ENCODE measurements at regions not wholly inside any gene's neighbourhood (a gene's known extent, or its start where the extent isn't known, plus 50 kb on each side); places are given as distances from the start of the nearest gene placed in this dataset.

- DNase-seq (peak in 3 of 4 donors; percentile 24 to 46 (median 28)), ATAC-seq (peak; percentile 68)
- no peak overlapping the region for H3K4me3 ChIP-seq
- H3K9me3 ChIP-seq = no peaks in the 10 kb centered on the region
- no peaks in the 10 kb centered on the region for H3K27me3 ChIP-seq
- H3K36me3 ChIP-seq (replicated peaks in 1 of 2; ENCODE audit: insufficient read depth in 1 of 2, low read depth in 2 of 2) = no peaks in the 10 kb centered on the region
- intact Hi-C loops (cut with DNase I) = no loop called here
- WGBS, 2 donors = 65 to 71% methylated on average over 1 of the region's 1 CpG
- H3K4me1 ChIP-seq = peaks cover 12% of the 10 kb centered on the region
- TF ChIP-seq POLR2A (IDR thresholded peaks at IDR 0.05) = no peak
- TF ChIP-seq CTCF (IDR thresholded peaks at IDR 0.05) = no peak
- H3K27ac ChIP-seq = peak overlapping the region in 2 of 4 donors; percentile 40 to 53
Measured at GRCh38 chr5:112635771-112636731, 101.6 kb upstream of the APC start.

DNA sequence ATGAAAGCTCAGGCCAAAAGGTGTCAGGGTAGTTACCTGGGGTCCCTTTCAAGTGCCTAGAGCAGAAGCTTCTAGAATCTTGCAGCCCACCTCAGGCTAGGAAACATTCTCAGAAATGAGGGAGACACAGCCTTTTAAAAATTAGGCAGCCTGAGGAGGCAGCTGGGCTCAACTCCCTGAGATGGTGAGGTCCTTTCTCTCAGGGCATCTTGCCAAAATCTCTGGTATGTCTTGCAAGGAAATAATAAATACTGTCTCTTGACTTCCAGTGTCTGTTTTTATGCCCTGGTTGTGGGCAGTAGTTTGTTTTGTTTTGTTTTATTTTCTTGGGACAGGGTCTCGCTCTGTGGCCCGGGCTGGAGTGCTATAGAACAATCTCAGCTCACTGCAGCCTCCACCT, 100.9 kb upstream of the APC start:
- Histone ChIP-seq H3K36me3 (replicated peaks in 1 of 2; ENCODE audit: insufficient read depth in 1 of 2, low read depth in 2 of 2) (no peaks in the 10 kb centered on the region), H3K27ac (peak overlapping the region in 2 of 4 donors; percentile 40 to 53), H3K4me3 (no peak overlapping the region), H3K4me1 (peaks cover 12% of the 10 kb centered on the region), H3K27me3 (no peaks in the 10 kb centered on the region), H3K9me3 (no peaks in the 10 kb centered on the region)
- no peak for TF ChIP-seq POLR2A (IDR thresholded peaks at IDR 0.05)
- WGBS, 2 donors = 92 to 97% methylated on average over 2 of the region's 2 CpGs
- DNase-seq = no peak
- no peak for ATAC-seq
- intact Hi-C loops (cut with DNase I) = no loop called here

GRCh38 chr5:112637343-112637742, 100.3 kb upstream of the APC start:
- no peak overlapping the region for H3K4me3 ChIP-seq
- H3K4me1 ChIP-seq = peaks cover 12% of the 10 kb centered on the region
- DNase-seq (peak in 1 of 4 donors; percentile 15), ATAC-seq (no peak)
- no peaks in the 10 kb centered on the region for H3K36me3 ChIP-seq (replicated peaks in 1 of 2; ENCODE audit: insufficient read depth in 1 of 2, low read depth in 2 of 2)
- H3K27ac ChIP-seq = no peak overlapping the region
- H3K9me3 ChIP-seq = no peaks in the 10 kb centered on the region
- H3K27me3 ChIP-seq = no peaks in the 10 kb centered on the region
- TF ChIP-seq CTCF (IDR thresholded peaks at IDR 0.05) = no peak
- no peak for TF ChIP-seq POLR2A (IDR thresholded peaks at IDR 0.05)
- intact Hi-C loops (cut with DNase I) = no loop called here

DNA sequence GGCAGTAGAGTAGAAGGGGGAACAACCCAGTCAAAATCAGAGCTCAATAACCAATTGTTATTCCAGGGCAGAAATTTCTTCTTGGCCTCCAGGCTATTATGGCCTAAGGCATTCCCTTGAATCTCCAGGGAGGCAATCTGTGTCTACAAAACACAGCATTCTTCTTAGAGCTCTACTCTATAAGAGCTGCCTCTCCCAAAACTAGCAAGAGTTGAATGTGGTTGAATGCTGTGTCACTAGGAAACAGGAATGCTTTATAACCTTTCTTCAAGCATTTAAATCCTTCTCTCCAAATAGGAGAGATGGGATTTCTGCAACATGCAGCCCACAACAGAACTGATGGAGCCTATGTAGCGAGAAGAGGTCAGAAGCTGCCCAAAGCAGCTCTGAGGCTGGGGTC, 97.1 kb upstream of the APC start:
- H3K4me3 ChIP-seq = no peak overlapping the region
- ATAC-seq (no peak), DNase-seq (no peak)
- no peaks in the 10 kb centered on the region for H3K27me3 ChIP-seq
- no peaks in the 10 kb centered on the region for H3K9me3 ChIP-seq
- H3K27ac ChIP-seq = no peak overlapping the region
- H3K4me1 ChIP-seq = peaks cover 30% of the 10 kb centered on the region
- intact Hi-C loops (cut with DNase I) = no loop called here
- no peaks in the 10 kb centered on the region for H3K36me3 ChIP-seq (replicated peaks in 1 of 2; ENCODE audit: insufficient read depth in 1 of 2, low read depth in 2 of 2)
- 93 to 95% methylated on average over 1 of the region's 1 CpG for WGBS, 2 donors
- TF ChIP-seq CTCF (IDR thresholded peaks at IDR 0.05) = no peak
- TF ChIP-seq POLR2A (IDR thresholded peaks at IDR 0.05) = no peak

DNA sequence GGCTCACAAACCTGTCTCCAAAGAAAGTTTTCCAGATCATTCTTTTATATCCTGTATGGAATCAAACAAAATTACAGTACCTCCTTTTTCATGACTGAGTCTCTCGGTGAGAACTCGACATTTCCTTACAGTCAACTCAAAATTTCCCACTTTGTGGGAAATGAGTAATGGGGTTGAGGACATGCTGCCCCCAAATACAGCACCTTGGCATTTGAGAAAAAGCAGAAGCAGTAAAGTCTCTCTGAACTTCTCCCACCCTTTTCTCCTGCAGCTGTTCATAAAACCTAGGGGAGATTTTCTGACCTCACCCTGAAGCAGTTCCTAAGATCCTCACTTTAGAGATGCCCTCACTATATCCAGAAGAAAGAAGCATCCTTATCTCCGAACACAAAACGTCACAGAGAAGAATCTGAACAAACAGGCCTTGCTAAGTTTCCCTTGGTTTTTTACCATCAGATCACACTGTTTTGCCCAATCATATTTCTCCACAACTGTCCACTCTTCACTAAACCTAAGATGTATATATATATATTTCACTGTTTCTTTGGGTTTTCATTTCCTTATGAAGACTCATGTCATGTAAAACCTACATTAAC, 96.1 kb upstream of the APC start:
- no peaks in the 10 kb centered on the region for H3K36me3 ChIP-seq (replicated peaks in 1 of 2; ENCODE audit: insufficient read depth in 1 of 2, low read depth in 2 of 2)
- H3K27ac ChIP-seq = no peak overlapping the region
- peaks cover 22% of the 10 kb centered on the region for H3K4me1 ChIP-seq
- H3K27me3 ChIP-seq = no peaks in the 10 kb centered on the region
- 77 to 81% methylated on average over 4 of the region's 4 CpGs for WGBS, 2 donors
- no peaks in the 10 kb centered on the region for H3K9me3 ChIP-seq
- no peak for ATAC-seq
- intact Hi-C loops (cut with DNase I) = no loop called here
- no peak for DNase-seq
- TF ChIP-seq POLR2A (IDR thresholded peaks at IDR 0.05) = no peak
- no peak for TF ChIP-seq CTCF (IDR thresholded peaks at IDR 0.05)
- H3K4me3 ChIP-seq = no peak overlapping the region
